H1 (cell line): ENCODE measurements at regions not wholly inside any gene's neighbourhood (a gene's known extent, or its start where the extent isn't known, plus 50 kb on each side); places are given as distances from the start of the nearest gene placed in this dataset.
"Not testable (repeated sequence)": the region's sequence is repeated elsewhere in the genome, so short reads cannot be mapped to it uniquely, and the experiment has no call there.

Source experiments
- CTCF ChIP-seq, 3 experiments: IDR thresholded peaks; 1 replicate in 2 of 3; 2 replicates in 1 of 3; pipeline versions ENCODE4 v1.5.1 to v1.6.1; 2011; ENCODE audit warnings: low read length in 3 of 3, mild to moderate bottlenecking in 3 of 3, inconsistent platforms in 2 of 3, low read depth in 1 of 3, moderate library complexity in 1 of 3; ENCODE audit not compliant: insufficient read depth in 1 of 3; ENCODE audit errors: control extremely low read depth in 1 of 3
- GABPA ChIP-seq: IDR thresholded peaks from 2 replicates; pipeline ENCODE4 v1.6.1; 2011; ENCODE audit warnings: mild to moderate bottlenecking, low read length, moderate library complexity, borderline replicate concordance; ENCODE audit not compliant: insufficient read depth
- JUND ChIP-seq: IDR thresholded peaks from 2 replicates; pipeline ENCODE4 v1.6.1; 2011; ENCODE audit warnings: mild to moderate bottlenecking, improper control_type of control experiment, low read length
- KDM1A ChIP-seq: fragments of 200-600, 300-600 bp; sonication (generic); IDR thresholded peaks from 2 replicates; pipeline ENCODE4 v1.7.1; 2016; ENCODE audit warnings: mild to moderate bottlenecking, low read length, borderline replicate concordance
- KDM4A ChIP-seq: IDR thresholded peaks from one replicate; pipeline ENCODE4 v1.7.1; 2012; ENCODE audit warnings: low read depth, mild to moderate bottlenecking, moderate library complexity, low read length, inconsistent platforms; ENCODE audit not compliant: severe bottlenecking
- PHF8 ChIP-seq: fragments of 200-600 bp; sonication (generic); conservative IDR thresholded peaks from 2 replicates; pipeline ENCODE4 v1.7.1; 2012; ENCODE audit warnings: low read depth, mild to moderate bottlenecking, inconsistent platforms, low read length, moderate library complexity
- POLR2A ChIP-seq, 2 experiments: IDR thresholded peaks; 1 replicate in 1 of 2; 2 replicates in 1 of 2; pipeline ENCODE4 v1.6.1; 2011; ENCODE audit warnings: low read depth in 2 of 2, low read length in 2 of 2, mild to moderate bottlenecking in 2 of 2; ENCODE audit errors: control extremely low read depth in 1 of 2
- POLR2AphosphoS5 ChIP-seq: IDR thresholded peaks from 2 replicates; pipeline ENCODE4 v1.6.1; 2011; ENCODE audit warnings: low read depth, low read length
- RAD21 ChIP-seq, 2 experiments: IDR thresholded peaks in 1 of 2; conservative IDR thresholded peaks in 1 of 2; 2 replicates each; pipeline ENCODE4 v1.6.1; 2011; ENCODE audit warnings: low read depth in 2 of 2, low read length in 2 of 2, improper control_type of control experiment in 1 of 2, inconsistent platforms in 1 of 2, mild to moderate bottlenecking in 1 of 2, moderate library complexity in 1 of 2
- RFX5 ChIP-seq: IDR thresholded peaks from 2 replicates; pipeline ENCODE4 v1.6.1; 2011; ENCODE audit warnings: low read depth, low read length, improper control_type of control experiment, borderline replicate concordance
- YY1 ChIP-seq: IDR thresholded peaks from 2 replicates; pipeline ENCODE4 v1.6.1; 2011; ENCODE audit warnings: low read depth, mild to moderate bottlenecking, low read length
- ZNF274 ChIP-seq: IDR thresholded peaks from 2 replicates; pipeline ENCODE4 v1.7.0; 2012; ENCODE audit warnings: low read length, borderline replicate concordance; ENCODE audit errors: extremely low read depth

- TF ChIP-seq KDM4A; POLR2AphosphoS5; JUND; CTCF (IDR thresholded peaks at IDR 0.05; ENCODE audit: control extremely low read depth in 1 of 3, insufficient read depth in 1 of 3, low read depth in 1 of 3, low read length in 3 of 3); PHF8; RAD21 (IDR thresholded peaks at IDR 0.05 in 1 of 2, conservative IDR thresholded peaks at IDR 0.05 in 1 of 2; ENCODE audit: low read depth in 2 of 2, low read length in 2 of 2); POLR2A (IDR thresholded peaks at IDR 0.05; ENCODE audit: control extremely low read depth in 1 of 2, low read depth in 2 of 2, low read length in 2 of 2); YY1; KDM1A; ZNF274; RFX5; GABPA: not testable (repeated sequence)
Measured at GRCh38 chr1:187073634-187074245, 245.0 kb downstream of the PLA2G4A start.
